ENCODE measurements at regions not wholly inside any gene's neighbourhood (a gene's known extent, or its start where the extent isn't known, plus 50 kb on each side); places are given as distances from the start of the nearest gene placed in this dataset.
A peak's percentile ranks its signal among the peaks of the same experiment; 100 is the strongest.

GRCh38 chr2:120669121-120669952 is 66.3 kb upstream of the GLI2 start:
- no peak for DNase-seq

GRCh38 chr2:120669971-120670370 is 65.7 kb upstream of the GLI2 start:
- DNase-seq = no peak

- DNase-seq = no peak
Measured at GRCh38 chr2:120670371-120670770, 65.3 kb upstream of the GLI2 start.

- no peak for DNase-seq
Measured at GRCh38 chr2:120670771-120671480, 64.7 kb upstream of the GLI2 start.

- no peak for DNase-seq
Measured at GRCh38 chr2:120672526-120673204, 63.0 kb upstream of the GLI2 start.

- DNase-seq = no peak
Measured at GRCh38 chr2:120673205-120673550, 62.5 kb upstream of the GLI2 start.

- DNase-seq = no peak
Measured at GRCh38 chr2:120673571-120674061, 62.1 kb upstream of the GLI2 start.

- DNase-seq = no peak
Measured at GRCh38 chr2:120674246-120675170, 61.2 kb upstream of the GLI2 start.

GRCh38 chr2:120675460-120676130 is 60.1 kb upstream of the GLI2 start:
- DNase-seq = peak; percentile 46

GRCh38 chr2:120677221-120677620 is 58.4 kb upstream of the GLI2 start:
- no peak for DNase-seq

GRCh38 chr2:120677696-120678247 is 57.9 kb upstream of the GLI2 start:
- DNase-seq = no peak

GRCh38 chr2:120678251-120678650 is 57.4 kb upstream of the GLI2 start:
- no peak for DNase-seq

- DNase-seq = no peak
Measured at GRCh38 chr2:120678926-120679325, 56.7 kb upstream of the GLI2 start.

- DNase-seq = no peak
Measured at GRCh38 chr2:120679526-120679925, 56.1 kb upstream of the GLI2 start.

- DNase-seq = peak; percentile 74
Measured at GRCh38 chr2:120680136-120680761, 55.4 kb upstream of the GLI2 start.

- no peak for DNase-seq
Measured at GRCh38 chr2:120681181-120681580, 54.5 kb upstream of the GLI2 start.

- no peak for DNase-seq
Measured at GRCh38 chr2:120681696-120682288, 53.9 kb upstream of the GLI2 start.

GRCh38 chr2:120682654-120683053 is 53.0 kb upstream of the GLI2 start:
- DNase-seq = no peak

GRCh38 chr2:120683081-120683480 is 52.6 kb upstream of the GLI2 start:
- DNase-seq = no peak

- no peak for DNase-seq
Measured at GRCh38 chr2:120683701-120684100, 52.0 kb upstream of the GLI2 start.

All from NCI-H1048 (cell line).